NAMALWA (cell line): ENCODE measurements at regions not wholly inside any gene's neighbourhood (a gene's known extent, or its start where the extent isn't known, plus 50 kb on each side); places are given as distances from the start of the nearest gene placed in this dataset.

Experiments
- DNase-seq: peaks from one replicate; pipeline ENCODE4 v3.0.0-alpha.2; 2015; ENCODE audit warnings: low spot score

- DNase-seq = no peak
These were observed 538.0 kb upstream of the PLXNA2 start for GRCh38 chr1:208782186-208782585.

- DNase-seq = no peak
These were observed 541.4 kb upstream of the PLXNA2 start for GRCh38 chr1:208785629-208786028.

- DNase-seq = no peak
These were observed 543.0 kb upstream of the PLXNA2 start for GRCh38 chr1:208787219-208787618.

- DNase-seq = no peak
These were observed 543.9 kb upstream of the PLXNA2 start for GRCh38 chr1:208788013-208788540.

GRCh38 chr1:208791456-208791855 lies 547.3 kb upstream of the PLXNA2 start:
- DNase-seq = no peak

GRCh38 chr1:208793861-208794345 lies 549.7 kb upstream of the PLXNA2 start:
- no peak for DNase-seq

GRCh38 chr1:208799186-208799585 lies 555.0 kb upstream of the PLXNA2 start:
- no peak for DNase-seq

- no peak for DNase-seq
These were observed 559.0 kb upstream of the PLXNA2 start for GRCh38 chr1:208803011-208803811.

- no peak for DNase-seq
These were observed 563.4 kb upstream of the PLXNA2 start for GRCh38 chr1:208807446-208808127.

- no peak for DNase-seq
These were observed 564.1 kb upstream of the PLXNA2 start for GRCh38 chr1:208808301-208808700.

- DNase-seq = no peak
These were observed 565.7 kb upstream of the PLXNA2 start for GRCh38 chr1:208809876-208810275.

- no peak for DNase-seq
These were observed 574.7 kb upstream of the PLXNA2 start for GRCh38 chr1:208818770-208819445.

GRCh38 chr1:208820580-208821212 lies 576.5 kb upstream of the PLXNA2 start:
- DNase-seq = no peak

GRCh38 chr1:208821939-208822338 lies 577.8 kb upstream of the PLXNA2 start:
- no peak for DNase-seq

- DNase-seq = no peak
These were observed 581.1 kb upstream of the PLXNA2 start for GRCh38 chr1:208825300-208825699.

GRCh38 chr1:208829595-208829994 lies 585.4 kb upstream of the PLXNA2 start:
- no peak for DNase-seq

- DNase-seq = no peak
These were observed 590.4 kb upstream of the PLXNA2 start for GRCh38 chr1:208834381-208835096.

- no peak for DNase-seq
These were observed 590.9 kb upstream of the PLXNA2 start for GRCh38 chr1:208835097-208835463.

GRCh38 chr1:208835781-208836180 lies 591.6 kb upstream of the PLXNA2 start:
- no peak for DNase-seq

- DNase-seq = no peak
These were observed 593.1 kb upstream of the PLXNA2 start for GRCh38 chr1:208837242-208837641.

GRCh38 chr1:208841436-208841835 lies 597.3 kb upstream of the PLXNA2 start:
- no peak for DNase-seq

GRCh38 chr1:208842451-208842850 lies 598.3 kb upstream of the PLXNA2 start:
- DNase-seq = no peak
